NCI-H774 (cell line): ENCODE measurements at regions not wholly inside any gene's neighbourhood (a gene's known extent, or its start where the extent isn't known, plus 50 kb on each side); places are given as distances from the start of the nearest gene placed in this dataset.

Source experiments
- DNase-seq: peaks from one replicate; lab custom pipeline; 2025; lab: John Stamatoyannopoulos, UW

- DNase-seq, result no peak
These were observed 173.2 kb upstream of the PRNP start for GRCh38 chr20:4512891-4513550.

- DNase-seq, result no peak
These were observed 174.5 kb upstream of the PRNP start for GRCh38 chr20:4511776-4512175.

- DNase-seq, result no peak
These were observed 176.3 kb upstream of the PRNP start for GRCh38 chr20:4509825-4510522.

GRCh38 chr20:4508773-4509172, 177.5 kb upstream of the PRNP start:
- no peak for DNase-seq

- no peak for DNase-seq
These were observed 179.0 kb upstream of the PRNP start for GRCh38 chr20:4507288-4507719.

GRCh38 chr20:4504814-4505213, 181.4 kb upstream of the PRNP start:
- no peak for DNase-seq

- no peak for DNase-seq
These were observed 183.5 kb upstream of the PRNP start for GRCh38 chr20:4502756-4503155.

- DNase-seq, result no peak
These were observed 192.9 kb upstream of the PRNP start for GRCh38 chr20:4493386-4493785.

GRCh38 chr20:4491643-4492042, 194.6 kb upstream of the PRNP start:
- DNase-seq, result no peak

- DNase-seq, result no peak
These were observed 195.5 kb upstream of the PRNP start for GRCh38 chr20:4490606-4491280.

- no peak for DNase-seq
These were observed 196.2 kb upstream of the PRNP start for GRCh38 chr20:4490045-4490444.

GRCh38 chr20:4488407-4489339, 197.6 kb upstream of the PRNP start:
- no peak for DNase-seq

- DNase-seq, result no peak
These were observed 201.8 kb upstream of the PRNP start for GRCh38 chr20:4484379-4484997.

GRCh38 chr20:4483961-4484360, 202.3 kb upstream of the PRNP start:
- no peak for DNase-seq

GRCh38 chr20:4483486-4483885, 202.8 kb upstream of the PRNP start:
- DNase-seq, result no peak

GRCh38 chr20:4480104-4480503, 206.2 kb upstream of the PRNP start:
- no peak for DNase-seq

- no peak for DNase-seq
These were observed 209.3 kb upstream of the PRNP start for GRCh38 chr20:4476903-4477500.

GRCh38 chr20:4472906-4473305, 213.3 kb upstream of the PRNP start:
- no peak for DNase-seq

GRCh38 chr20:4471221-4471620, 215.0 kb upstream of the PRNP start:
- DNase-seq, result no peak

GRCh38 chr20:4470375-4470774, 215.9 kb upstream of the PRNP start:
- no peak for DNase-seq

- DNase-seq, result no peak
These were observed 216.3 kb upstream of the PRNP start for GRCh38 chr20:4469910-4470309.
